Esophagus (tissue), 2 donors: ENCODE measurements at regions not wholly inside any gene's neighbourhood (a gene's known extent, or its start where the extent isn't known, plus 50 kb on each side); places are given as distances from the start of the nearest gene placed in this dataset.

ENCODE experiments used
- H3K27ac ChIP-seq, 2 donors: one replicate each; pipeline ENCODE4 v1.5.1; 2013; ENCODE audit warnings: low read depth in 2 of 2, mild to moderate bottlenecking in 2 of 2, inconsistent platforms in 1 of 2, low read length in 1 of 2, moderate library complexity in 1 of 2
- H3K27me3 ChIP-seq, 2 donors: one replicate each; pipeline ENCODE4 v1.6.1; 2013; ENCODE audit warnings: low read length in 2 of 2, control low read depth in 1 of 2, mild to moderate bottlenecking in 1 of 2; ENCODE audit not compliant: insufficient read depth in 2 of 2, control insufficient read depth in 1 of 2
- H3K36me3 ChIP-seq, 2 donors: one replicate each; pipeline ENCODE4 v1.6.1; 2013; ENCODE audit warnings: low read length in 1 of 2; ENCODE audit not compliant: control insufficient read depth in 2 of 2, insufficient read depth in 2 of 2
- H3K4me1 ChIP-seq, 2 donors: one replicate each; pipeline ENCODE4 v1.6.1; 2013; ENCODE audit warnings: low read length in 1 of 2; ENCODE audit not compliant: control insufficient read depth in 2 of 2, insufficient read depth in 2 of 2
- H3K4me3 ChIP-seq, 2 donors: one replicate each; pipeline ENCODE4 v1.5.1; 2013; ENCODE audit warnings: low read length in 2 of 2, mild to moderate bottlenecking in 2 of 2, low read depth in 1 of 2, moderate library complexity in 1 of 2
- H3K9me3 ChIP-seq, 2 donors: one replicate each; pipeline ENCODE4 v1.6.1; 2013; ENCODE audit warnings: mild to moderate bottlenecking in 2 of 2, low read depth in 1 of 2, low read length in 1 of 2, moderate library complexity in 1 of 2; ENCODE audit not compliant: control insufficient read depth in 2 of 2, insufficient read depth in 1 of 2
- WGBS, 2 donors: extraction: QIAGEN DNeasy Blood & Tissue Kit; methylation state at CpG; one replicate each; pipeline ENCODE4 v1.1.7; 2013; 5-methylcytosine and 5-hydroxymethylcytosine counted together
- donor health status: healthy with polysubstance abuse.
- donor health status: Bipolar disorder and iron deficiency.

DNA sequence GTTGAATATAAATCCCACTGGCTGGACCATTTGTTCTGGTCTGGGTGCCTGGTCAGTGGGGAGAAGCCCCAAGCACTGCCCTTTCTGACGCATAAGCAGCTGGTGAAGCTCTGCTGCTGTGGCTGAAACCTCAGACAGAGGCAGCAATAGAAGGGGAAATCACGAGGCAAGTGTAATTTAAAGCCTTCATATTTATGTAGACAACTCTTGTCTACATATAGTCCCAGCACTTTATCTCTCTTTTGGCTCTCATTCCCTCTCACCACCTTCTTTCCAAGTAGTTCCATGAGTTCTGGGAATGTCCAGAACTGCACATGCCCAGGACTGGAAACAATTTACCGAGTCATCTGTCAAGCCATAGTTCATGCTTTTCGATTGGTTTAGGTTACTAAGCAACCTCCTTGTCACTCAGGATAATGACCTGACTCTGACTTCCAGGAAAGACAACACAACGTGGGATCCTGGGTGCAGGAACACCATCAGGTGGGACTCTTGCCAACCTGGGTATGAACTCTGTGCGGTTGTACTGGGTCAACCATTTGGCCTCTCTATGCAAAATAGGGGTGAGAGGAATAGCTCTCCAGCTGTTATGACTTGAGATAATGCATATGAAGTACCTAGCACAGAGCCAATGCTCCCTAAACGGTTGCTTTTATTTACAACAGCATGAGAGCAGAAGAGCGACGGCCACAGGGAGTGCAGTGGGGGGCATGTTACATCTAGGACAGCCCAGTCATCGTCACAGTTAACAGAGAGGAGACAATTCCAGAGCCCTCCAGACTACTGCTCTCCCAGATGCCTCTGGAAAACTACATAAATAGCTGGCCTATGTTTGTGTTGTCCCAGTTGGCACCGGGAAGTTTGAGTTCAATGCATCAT lies 321.9 kb downstream of the FOXO1 start:
- Histone ChIP-seq H3K27me3 (no peaks in the 10 kb centered on the region), H3K9me3 (no peaks in the 10 kb centered on the region), H3K4me1 (no peaks in the 10 kb centered on the region), H3K4me3 (no peak overlapping the region), H3K36me3 (no peaks in the 10 kb centered on the region), H3K27ac (no peak overlapping the region)
- WGBS, 2 donors, result 73 to 76% methylated on average over 11 of the region's 11 CpGs

DNA sequence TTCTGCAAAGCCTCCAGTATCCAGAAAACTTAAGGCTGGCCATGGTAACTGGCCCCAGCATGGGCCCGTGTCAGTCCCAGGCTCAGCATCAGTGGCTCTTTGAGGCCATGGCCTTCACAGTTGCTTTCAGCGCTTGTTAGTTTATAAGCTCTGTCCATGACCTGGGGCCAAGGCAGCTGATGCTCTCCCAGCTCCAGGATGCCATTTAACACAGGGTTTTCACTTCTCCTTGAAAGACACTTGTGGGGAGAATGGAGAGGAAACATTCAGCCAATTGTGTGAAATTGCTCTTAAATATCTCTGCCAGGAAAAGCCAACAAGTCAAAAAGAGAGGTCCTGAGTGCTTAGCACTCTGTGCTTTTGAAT lies 321.3 kb downstream of the FOXO1 start:
- H3K4me1 ChIP-seq, result no peaks in the 10 kb centered on the region
- H3K4me3 ChIP-seq, result no peak overlapping the region
- 87 to 91% methylated on average over 2 of the region's 2 CpGs for WGBS, 2 donors
- no peaks in the 10 kb centered on the region for H3K9me3 ChIP-seq
- no peaks in the 10 kb centered on the region for H3K36me3 ChIP-seq
- no peak overlapping the region for H3K27ac ChIP-seq
- H3K27me3 ChIP-seq, result no peaks in the 10 kb centered on the region

DNA sequence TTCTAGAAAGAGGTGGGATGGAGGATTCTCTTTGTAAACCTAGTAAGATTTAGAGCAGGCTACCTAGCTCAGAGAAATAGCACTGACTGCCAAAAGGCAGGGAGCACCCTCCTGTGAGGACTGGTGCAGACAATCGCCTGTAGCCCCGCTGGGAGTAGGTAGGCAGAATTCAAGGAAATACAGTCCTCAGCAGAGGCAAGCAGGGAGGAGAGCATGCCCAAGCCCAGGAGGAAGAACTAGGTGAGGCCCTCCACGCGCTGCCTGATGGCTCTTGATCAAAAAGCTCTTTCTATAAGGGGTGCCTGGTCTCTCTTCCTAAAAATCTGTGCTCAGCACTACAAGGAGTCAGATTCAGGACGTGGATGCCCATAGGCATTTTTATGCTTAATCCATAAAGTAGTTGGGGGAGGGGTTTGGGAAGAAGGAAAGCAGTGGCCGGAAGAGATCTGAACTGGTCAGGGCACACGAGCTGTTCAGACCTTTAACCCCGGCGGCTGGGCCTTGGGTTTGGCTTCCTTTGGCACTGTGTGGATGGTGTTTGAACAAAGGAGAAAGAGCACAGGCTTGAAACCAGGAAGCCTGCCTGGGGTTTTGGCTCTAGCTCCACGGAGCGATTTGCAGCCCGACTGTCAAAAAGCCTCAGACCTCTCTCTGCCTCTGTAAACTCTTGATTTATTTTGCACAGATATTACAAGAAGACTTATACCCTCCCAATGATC lies 320.6 kb downstream of the FOXO1 start:
- Histone ChIP-seq H3K36me3 (no peaks in the 10 kb centered on the region), H3K27ac (no peak overlapping the region)

DNA sequence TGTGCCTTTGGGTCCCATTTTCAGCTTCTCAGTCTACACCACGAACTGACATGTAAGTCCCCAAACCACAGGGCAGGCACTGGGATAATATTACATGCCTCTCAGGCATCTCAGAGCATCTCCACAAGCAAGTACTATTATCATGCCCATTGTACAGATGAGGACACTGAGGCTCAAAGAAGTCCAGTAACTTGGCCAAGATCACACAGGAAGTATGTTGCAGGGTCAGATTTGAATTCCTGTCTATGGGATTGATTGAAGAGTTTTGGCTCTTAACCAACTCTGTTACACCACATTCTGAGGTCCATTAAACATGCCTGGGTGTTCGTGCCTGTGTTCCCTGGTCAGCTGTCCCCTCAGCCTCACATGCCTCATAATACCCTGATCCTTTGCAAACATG lies 319.8 kb downstream of the FOXO1 start:
- WGBS, 2 donors, result 86 to 96% methylated on average over 2 of the region's 2 CpGs
- no peak overlapping the region for H3K4me3 ChIP-seq
- H3K27me3 ChIP-seq, result no peaks in the 10 kb centered on the region
- no peaks in the 10 kb centered on the region for H3K9me3 ChIP-seq
- no peaks in the 10 kb centered on the region for H3K4me1 ChIP-seq
- H3K36me3 ChIP-seq, result no peaks in the 10 kb centered on the region
- H3K27ac ChIP-seq, result no peak overlapping the region

More for the DNA sequence above, 320.6 kb downstream of the FOXO1 start:
- no peak overlapping the region for H3K4me3 ChIP-seq
- H3K9me3 ChIP-seq, result no peaks in the 10 kb centered on the region
- H3K4me1 ChIP-seq, result no peaks in the 10 kb centered on the region
- 58 to 59% methylated on average over 12 of the region's 12 CpGs for WGBS, 2 donors
- no peaks in the 10 kb centered on the region for H3K27me3 ChIP-seq

DNA sequence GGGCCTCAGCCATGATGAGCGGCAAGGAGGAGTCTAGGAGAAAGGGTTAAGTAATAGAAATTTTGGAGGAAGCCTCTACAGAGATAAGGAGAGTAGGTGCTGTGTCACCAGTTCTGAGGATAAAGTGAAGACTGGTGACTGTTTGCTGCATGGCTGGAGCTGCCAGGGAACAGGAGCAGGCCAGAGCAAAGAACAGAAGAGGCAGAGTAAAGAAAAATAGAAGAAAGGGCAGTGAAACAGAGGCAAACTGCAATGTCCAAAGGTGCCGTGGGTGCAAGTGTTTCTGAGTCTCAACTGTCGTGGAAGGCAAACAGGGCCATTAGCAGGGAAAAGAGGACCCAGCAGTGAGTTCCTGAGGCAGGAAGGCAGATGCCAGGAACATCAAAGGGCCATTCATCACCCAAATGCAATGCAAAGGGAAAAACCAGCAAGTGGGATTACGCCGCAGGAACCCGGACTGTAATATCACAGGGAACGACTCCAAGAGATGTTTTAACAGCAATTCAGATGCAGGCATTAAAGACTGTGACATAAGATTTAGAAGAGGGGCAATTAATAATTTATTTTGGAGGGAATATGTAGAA lies 318.3 kb downstream of the FOXO1 start:
- Histone ChIP-seq H3K27me3 (no peaks in the 10 kb centered on the region), H3K36me3 (no peaks in the 10 kb centered on the region), H3K4me3 (no peak overlapping the region), H3K4me1 (no peaks in the 10 kb centered on the region), H3K9me3 (no peaks in the 10 kb centered on the region), H3K27ac (no peak overlapping the region)
- WGBS, 2 donors, result 62 to 78% methylated on average over 7 of the region's 7 CpGs

DNA sequence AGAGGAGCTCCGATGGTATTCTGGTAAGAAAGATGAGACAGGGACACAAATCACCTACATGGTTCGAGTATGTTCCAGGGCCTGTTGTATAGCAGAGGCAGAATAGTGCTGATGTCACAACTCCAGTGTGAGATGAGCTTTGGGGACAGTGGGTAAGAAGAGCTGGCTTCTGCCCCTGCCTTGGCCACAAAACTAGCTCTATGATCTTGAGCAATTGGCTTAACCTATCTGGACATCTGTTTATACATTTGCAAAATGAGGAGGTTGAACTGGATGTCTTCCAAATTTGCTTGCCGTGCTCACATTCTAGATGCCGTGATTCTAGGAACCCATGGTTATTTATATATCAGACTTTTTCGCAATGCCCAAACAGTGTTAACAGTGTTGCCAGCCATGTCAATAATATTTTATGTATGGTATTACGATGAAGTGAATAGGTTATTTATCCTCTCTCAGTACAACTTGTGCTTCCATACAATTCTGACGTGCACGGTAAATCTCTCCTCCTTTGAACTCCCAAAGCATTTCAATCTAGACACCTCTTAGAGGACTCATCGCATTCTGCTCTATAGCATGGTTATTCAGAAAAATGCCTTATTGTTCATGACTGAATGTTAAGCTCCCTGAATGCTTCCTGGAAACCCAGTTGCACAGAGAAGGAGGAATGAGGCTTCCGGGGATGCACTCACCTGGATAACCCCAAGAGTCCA lies 316.0 kb downstream of the FOXO1 start:
- WGBS, 2 donors, result 83 to 86% methylated on average over 10 of the region's 10 CpGs

GRCh38 chr13:40351537-40352379 lies 314.7 kb downstream of the FOXO1 start:
- Histone ChIP-seq H3K27ac (peak overlapping the region in 1 of 2 donors; percentile 4), H3K9me3 (no peaks in the 10 kb centered on the region), H3K4me1 (no peaks in the 10 kb centered on the region), H3K4me3 (no peak overlapping the region), H3K27me3 (no peaks in the 10 kb centered on the region), H3K36me3 (no peaks in the 10 kb centered on the region)
- WGBS, 2 donors, result 87 to 89% methylated on average over 9 of the region's 9 CpGs

More for the DNA sequence above, 316.0 kb downstream of the FOXO1 start:
- Histone ChIP-seq H3K27ac (no peak overlapping the region), H3K4me1 (no peaks in the 10 kb centered on the region), H3K36me3 (no peaks in the 10 kb centered on the region), H3K27me3 (no peaks in the 10 kb centered on the region), H3K4me3 (no peak overlapping the region), H3K9me3 (no peaks in the 10 kb centered on the region)

GRCh38 chr13:40352380-40352778 lies 314.1 kb downstream of the FOXO1 start:
- H3K36me3 ChIP-seq, result no peaks in the 10 kb centered on the region
- no peaks in the 10 kb centered on the region for H3K9me3 ChIP-seq
- 71 to 72% methylated on average over 9 of the region's 9 CpGs for WGBS, 2 donors
- no peaks in the 10 kb centered on the region for H3K4me1 ChIP-seq
- no peaks in the 10 kb centered on the region for H3K27me3 ChIP-seq
- peak overlapping the region in 1 of 2 donors; percentile 59 for H3K27ac ChIP-seq
- H3K4me3 ChIP-seq, result no peak overlapping the region
